SU-DHL-6 (cell line): ENCODE measurements at regions not wholly inside any gene's neighbourhood (a gene's known extent, or its start where the extent isn't known, plus 50 kb on each side); places are given as distances from the start of the nearest gene placed in this dataset.

Source experiments
- H2AFZ ChIP-seq: fragments of 200-600 bp; sonication (generic); 2 replicates; pipeline ENCODE4 v1.6.1; 2014; ENCODE audit warnings: low read depth, mild to moderate bottlenecking, moderate library complexity, mixed read lengths, antibody characterized with exemption, low read length; ENCODE audit not compliant: severe bottlenecking
- H3F3A ChIP-seq: fragments of 200-600 bp; shearing (Covaris generic); 2 replicates; pipeline ENCODE4 v1.6.0; 2016; ENCODE audit warnings: antibody characterized with exemption, mild to moderate bottlenecking; ENCODE audit not compliant: insufficient read depth
- H3K27ac ChIP-seq: fragments of 200-600 bp; sonication (generic); 2 replicates; pipeline ENCODE4 v1.5.1; 2016; ENCODE audit warnings: low read depth, mild to moderate bottlenecking, low read length, moderate library complexity, mixed read lengths
- H3K27me3 ChIP-seq: fragments of 200-600 bp; sonication (generic), shearing (Covaris generic); 2 replicates; pipeline ENCODE4 v1.6.0; 2014; ENCODE audit warnings: mild to moderate bottlenecking, low read length
- H3K36me3 ChIP-seq: fragments of 200-600 bp; sonication (generic); 2 replicates; pipeline ENCODE4 v1.6.1; 2014; ENCODE audit warnings: mild to moderate bottlenecking, low read length, mixed read lengths
- H3K4me2 ChIP-seq: fragments of 300-600, 200-600 bp; shearing (Covaris generic), sonication (generic); 2 replicates; pipeline ENCODE4 v1.6.0; 2014; ENCODE audit warnings: low read length, low read depth, mild to moderate bottlenecking; ENCODE audit not compliant: poor library complexity, severe bottlenecking
- H3K4me3 ChIP-seq: fragments of 200-600 bp; sonication (generic); 2 replicates; pipeline ENCODE4 v1.5.1; 2014; ENCODE audit warnings: antibody characterized with exemption, low read length, mild to moderate bottlenecking, mixed read lengths; ENCODE audit not compliant: insufficient read depth, poor library complexity, severe bottlenecking
- H3K79me2 ChIP-seq: fragments of 200-600 bp; sonication (generic); 2 replicates; pipeline ENCODE4 v1.6.1; 2014; ENCODE audit warnings: mild to moderate bottlenecking, low read length, moderate library complexity; ENCODE audit not compliant: insufficient read depth
- H3K9ac ChIP-seq: fragments of 200-600 bp; sonication (generic); 2 replicates; pipeline ENCODE4 v1.7.0; 2014; ENCODE audit warnings: mild to moderate bottlenecking, low read length
- H3K9me2 ChIP-seq: fragments of 200-600 bp; sonication (generic); replicated peaks from 2 replicates; pipeline ENCODE4 v1.6.1; 2014; ENCODE audit warnings: low read length; ENCODE audit not compliant: insufficient read depth
- H3K9me3 ChIP-seq: fragments of 200-600 bp; sonication (generic); 2 replicates; pipeline ENCODE4 v1.6.1; 2014; ENCODE audit warnings: low read length, mixed read lengths; ENCODE audit not compliant: insufficient read depth
- H4K20me1 ChIP-seq: fragments of 200-600 bp; sonication (generic); 2 replicates; pipeline ENCODE4 v1.6.1; 2014; ENCODE audit warnings: low read depth, mild to moderate bottlenecking, antibody characterized with exemption, low read length, moderate library complexity, mixed read lengths
- EZH2phosphoT487 ChIP-seq: fragments of 200-600 bp; sonication (generic), shearing (Covaris generic); conservative IDR thresholded peaks from 2 replicates; pipeline ENCODE4 v1.6.1; 2018; ENCODE audit warnings: mild to moderate bottlenecking, antibody characterized with exemption, low read length, moderate library complexity, mixed read lengths
- TF ChIP-seq, protein P1 (sequence below): fragments of 200-600 bp; sonication (generic); IDR thresholded peaks from one replicate; pipeline ENCODE4 v1.5.1; 2017; ENCODE audit warnings: antibody characterized with exemption, mild to moderate bottlenecking, low read length, moderate library complexity; ENCODE audit not compliant: insufficient read depth, poor library complexity, severe bottlenecking

DNA sequence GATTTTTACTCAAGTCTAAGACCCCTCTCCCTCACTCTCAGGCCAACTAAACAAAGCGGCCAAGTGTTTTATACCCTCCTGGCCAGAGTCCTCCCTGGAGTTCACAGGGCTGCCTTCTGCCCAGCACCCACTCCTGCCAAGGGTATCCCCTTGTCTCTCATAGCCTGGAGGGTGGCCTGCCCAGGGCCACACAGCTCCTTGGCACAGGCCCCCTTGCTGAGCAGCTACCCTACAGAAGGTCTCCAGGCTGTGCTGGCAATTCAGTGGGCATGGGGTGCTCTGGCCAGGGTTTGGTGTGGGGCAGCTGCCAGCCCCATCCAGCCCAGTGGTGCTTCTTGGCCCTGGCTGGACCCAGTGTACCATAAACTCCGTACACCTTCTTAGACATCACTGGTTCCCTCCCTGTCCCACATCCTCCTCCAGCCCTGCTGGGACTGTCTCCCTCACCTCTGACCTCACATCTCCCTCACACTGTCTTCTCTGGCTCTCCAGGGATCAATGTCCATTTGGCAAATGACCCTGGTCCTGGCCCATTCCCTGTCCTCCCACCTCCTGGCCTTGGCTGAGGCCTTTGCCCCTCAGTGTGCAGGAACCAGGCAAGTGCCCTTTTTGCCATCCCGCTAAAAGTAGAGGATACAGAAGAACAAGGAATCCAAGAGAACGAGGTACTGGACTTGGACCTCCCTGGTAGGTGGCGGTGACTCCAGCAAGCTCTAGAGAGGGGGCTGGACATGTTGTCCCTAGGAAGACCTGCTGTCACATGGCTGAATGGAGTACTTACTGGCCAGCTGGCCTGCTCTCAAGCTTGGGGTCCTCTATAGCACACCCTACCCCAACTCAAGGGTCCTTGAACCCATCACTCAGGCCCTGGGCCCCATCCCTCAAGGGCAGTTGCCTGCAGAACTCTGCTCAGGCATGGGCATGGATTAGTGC, 50.0 kb upstream of the TRPM1 start:
- H4K20me1 ChIP-seq: no peaks in the 10 kb centered on the region
- no peak overlapping the region for H3K9ac ChIP-seq
- no peaks in the 10 kb centered on the region for H3K27me3 ChIP-seq
- TF ChIP-seq, protein P1, sequence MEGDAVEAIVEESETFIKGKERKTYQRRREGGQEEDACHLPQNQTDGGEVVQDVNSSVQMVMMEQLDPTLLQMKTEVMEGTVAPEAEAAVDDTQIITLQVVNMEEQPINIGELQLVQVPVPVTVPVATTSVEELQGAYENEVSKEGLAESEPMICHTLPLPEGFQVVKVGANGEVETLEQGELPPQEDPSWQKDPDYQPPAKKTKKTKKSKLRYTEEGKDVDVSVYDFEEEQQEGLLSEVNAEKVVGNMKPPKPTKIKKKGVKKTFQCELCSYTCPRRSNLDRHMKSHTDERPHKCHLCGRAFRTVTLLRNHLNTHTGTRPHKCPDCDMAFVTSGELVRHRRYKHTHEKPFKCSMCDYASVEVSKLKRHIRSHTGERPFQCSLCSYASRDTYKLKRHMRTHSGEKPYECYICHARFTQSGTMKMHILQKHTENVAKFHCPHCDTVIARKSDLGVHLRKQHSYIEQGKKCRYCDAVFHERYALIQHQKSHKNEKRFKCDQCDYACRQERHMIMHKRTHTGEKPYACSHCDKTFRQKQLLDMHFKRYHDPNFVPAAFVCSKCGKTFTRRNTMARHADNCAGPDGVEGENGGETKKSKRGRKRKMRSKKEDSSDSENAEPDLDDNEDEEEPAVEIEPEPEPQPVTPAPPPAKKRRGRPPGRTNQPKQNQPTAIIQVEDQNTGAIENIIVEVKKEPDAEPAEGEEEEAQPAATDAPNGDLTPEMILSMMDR: no peak
- no peak for TF ChIP-seq EZH2phosphoT487
- H2AFZ ChIP-seq: no peak overlapping the region
- no peaks in the 10 kb centered on the region for H3K36me3 ChIP-seq
- no peaks in the 10 kb centered on the region for H3K79me2 ChIP-seq
- H3K4me3 ChIP-seq: no peak overlapping the region
- no peak overlapping the region for H3K27ac ChIP-seq
- no peaks in the 10 kb centered on the region for H3K9me3 ChIP-seq
- H3F3A ChIP-seq: no peaks in the 10 kb centered on the region
- H3K4me2 ChIP-seq: no peak overlapping the region
- no peaks in the 10 kb centered on the region for H3K9me2 ChIP-seq

- TF ChIP-seq, protein P1: no peak
- TF ChIP-seq EZH2phosphoT487: no peak
- H3K4me2 ChIP-seq: no peak overlapping the region
- no peaks in the 10 kb centered on the region for H3F3A ChIP-seq
- H2AFZ ChIP-seq: no peak overlapping the region
- H3K27me3 ChIP-seq: no peaks in the 10 kb centered on the region
- no peak overlapping the region for H3K4me3 ChIP-seq
- H3K9ac ChIP-seq: no peak overlapping the region
- no peaks in the 10 kb centered on the region for H3K36me3 ChIP-seq
- H3K9me3 ChIP-seq: no peaks in the 10 kb centered on the region
- H3K9me2 ChIP-seq: no peaks in the 10 kb centered on the region
- H3K79me2 ChIP-seq: no peaks in the 10 kb centered on the region
- H3K27ac ChIP-seq: no peak overlapping the region
- no peaks in the 10 kb centered on the region for H4K20me1 ChIP-seq
These were observed 52.0 kb upstream of the TRPM1 start for GRCh38 chr15:31153531-31153930.

DNA sequence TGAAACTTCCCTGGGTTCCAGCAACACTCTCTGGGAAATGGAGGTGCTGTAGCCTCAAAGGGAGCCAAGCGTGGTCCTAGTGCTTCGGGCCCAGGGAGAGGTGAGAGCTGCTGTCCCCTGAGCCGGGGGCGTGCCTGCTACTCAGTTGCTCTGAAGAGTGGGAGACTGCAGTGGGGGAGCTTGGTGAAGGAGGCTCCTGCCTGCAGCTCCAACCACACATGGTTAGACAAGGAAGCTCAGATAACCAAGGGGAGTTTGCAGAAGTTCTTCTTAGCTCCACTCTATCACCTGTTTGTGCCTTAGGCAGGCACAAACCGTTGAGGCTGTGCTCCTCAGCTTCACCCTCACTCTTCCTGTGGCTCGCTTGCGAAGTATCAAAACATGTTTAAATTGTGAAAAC, 53.6 kb upstream of the TRPM1 start:
- no peaks in the 10 kb centered on the region for H3K27me3 ChIP-seq
- H3K9ac ChIP-seq: no peak overlapping the region
- H3K27ac ChIP-seq: no peak overlapping the region
- no peaks in the 10 kb centered on the region for H3K9me3 ChIP-seq
- H3F3A ChIP-seq: no peaks in the 10 kb centered on the region
- no peak overlapping the region for H2AFZ ChIP-seq
- H3K79me2 ChIP-seq: no peaks in the 10 kb centered on the region
- H3K4me3 ChIP-seq: no peak overlapping the region
- no peaks in the 10 kb centered on the region for H3K9me2 ChIP-seq
- TF ChIP-seq, protein P1: no peak
- TF ChIP-seq EZH2phosphoT487: no peak
- H3K4me2 ChIP-seq: no peak overlapping the region
- H4K20me1 ChIP-seq: no peaks in the 10 kb centered on the region
- no peaks in the 10 kb centered on the region for H3K36me3 ChIP-seq
